CD8-positive, alpha-beta memory T cell (primary cell): ENCODE measurements at regions not wholly inside any gene's neighbourhood (a gene's known extent, or its start where the extent isn't known, plus 50 kb on each side); places are given as distances from the start of the nearest gene placed in this dataset.
"Not testable (repeated sequence)": the region's sequence is repeated elsewhere in the genome, so short reads cannot be mapped to it uniquely, and the experiment has no call there.

Experiments used
- CTCF ChIA-PET: fragments of 350-600 bp; sonication (Branson Sonifier 250); formaldehyde crosslinking; loops from one replicate; lab custom pipeline; 2021; ENCODE audit warnings: antibody characterized with exemption; lab: Charles Lee
- POLR2A ChIA-PET: fragments of 350-600 bp; sonication (Branson Sonifier 250); formaldehyde crosslinking; loops from one replicate; lab custom pipeline; 2021; ENCODE audit warnings: antibody characterized with exemption; lab: Charles Lee
- DNase-seq, 5 donors: peaks; one replicate each; pipeline versions ENCODE4 v3.0.0 to v3.0.0-alpha.2; 2020 to 2022; ENCODE audit warnings: mixed read lengths in 1 of 5
- H3K27ac ChIP-seq: one replicate; pipeline ENCODE4 v1.7.0; 2013; ENCODE audit warnings: low read depth, mild to moderate bottlenecking, low read length, moderate library complexity
- H3K27me3 ChIP-seq: 2 replicates; pipeline ENCODE4 v1.7.0; 2013; ENCODE audit warnings: low read length, mild to moderate bottlenecking; ENCODE audit not compliant: insufficient read depth, poor library complexity, severe bottlenecking
- H3K36me3 ChIP-seq: 2 replicates; pipeline ENCODE4 v1.7.0; 2013; ENCODE audit warnings: mild to moderate bottlenecking, low read length, moderate library complexity; ENCODE audit not compliant: insufficient read depth
- H3K4me1 ChIP-seq: 2 replicates; pipeline ENCODE4 v1.7.0; 2013; ENCODE audit warnings: mild to moderate bottlenecking, low read length, moderate library complexity; ENCODE audit not compliant: insufficient read depth
- H3K4me3 ChIP-seq: 2 replicates; pipeline ENCODE4 v1.7.0; 2013; ENCODE audit warnings: mild to moderate bottlenecking, low read length
- H3K9me3 ChIP-seq: 2 replicates; pipeline ENCODE4 v1.7.0; 2013; ENCODE audit warnings: mild to moderate bottlenecking, low read length
- H3K27ac Mint-ChIP-seq, 8 donors: one replicate each; pipeline ENCODE4 v1.8.0; 2020 to 2021; ENCODE audit warnings: mixed read lengths in 8 of 8, mild to moderate bottlenecking in 6 of 8, inconsistent platforms in 3 of 8, moderate library complexity in 3 of 8
- H3K27me3 Mint-ChIP-seq, 2 donors: one replicate each; pipeline ENCODE4 v1.8.0; 2020 to 2021; ENCODE audit warnings: mixed read lengths in 2 of 2, mild to moderate bottlenecking in 1 of 2, moderate library complexity in 1 of 2
- H3K36me3 Mint-ChIP-seq, 3 donors: one replicate each; pipeline ENCODE4 v1.8.0; 2020 to 2021; ENCODE audit warnings: mixed read lengths in 3 of 3, inconsistent platforms in 1 of 3, mild to moderate bottlenecking in 1 of 3
- H3K4me1 Mint-ChIP-seq, 3 donors: one replicate each; pipeline ENCODE4 v1.8.0; 2020 to 2021; ENCODE audit warnings: mixed read lengths in 3 of 3, inconsistent platforms in 1 of 3, mild to moderate bottlenecking in 1 of 3
- H3K4me3 Mint-ChIP-seq, 7 donors: one replicate each; pipeline ENCODE4 v1.8.0; 2020 to 2021; ENCODE audit warnings: mixed read lengths in 7 of 7, mild to moderate bottlenecking in 6 of 7, moderate library complexity in 4 of 7, inconsistent platforms in 2 of 7
- H3K9me3 Mint-ChIP-seq, 5 donors: one replicate each; pipeline ENCODE4 v1.8.0; 2020 to 2022; ENCODE audit warnings: mixed read lengths in 5 of 5, mild to moderate bottlenecking in 3 of 5, moderate library complexity in 2 of 5, inconsistent platforms in 1 of 5

DNA sequence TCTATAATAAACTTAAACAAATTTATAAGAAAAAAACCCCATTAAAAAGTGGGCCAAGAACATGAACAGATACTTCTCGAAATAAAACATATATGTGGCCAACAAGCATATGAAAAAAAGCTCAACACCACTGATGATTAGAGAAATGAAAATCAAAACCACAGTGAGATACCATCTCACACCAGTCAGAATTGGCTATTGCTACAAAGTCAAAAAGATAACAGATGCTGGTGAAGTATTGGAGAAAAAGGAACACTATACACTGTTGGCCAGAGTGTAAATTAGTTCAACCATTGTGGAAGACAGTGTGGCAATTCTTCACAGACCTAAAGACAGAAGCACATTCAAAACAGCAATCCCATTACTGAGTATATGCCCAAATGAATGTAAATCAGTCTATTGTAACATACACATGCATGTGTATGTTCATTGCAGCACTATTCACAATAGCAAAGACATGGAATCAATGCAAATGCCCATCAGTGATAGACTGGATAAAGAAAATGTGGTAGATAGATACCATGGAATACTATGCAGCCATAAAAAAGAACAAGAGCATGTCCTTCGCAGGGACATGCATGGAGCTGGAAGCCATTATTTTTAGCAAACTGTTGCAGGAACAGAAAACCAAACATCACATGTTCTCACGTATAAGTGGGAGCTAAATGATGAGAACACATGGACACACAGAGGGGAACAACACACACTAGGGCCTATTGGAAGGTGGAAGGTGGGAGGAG, 313.4 kb downstream of the GATA3 start:
- DNase-seq, H3K27ac ChIP-seq, H3K36me3 ChIP-seq, CTCF ChIA-PET, H3K9me3 Mint-ChIP-seq, H3K27me3 Mint-ChIP-seq, H3K36me3 Mint-ChIP-seq, H3K4me3 ChIP-seq, H3K9me3 ChIP-seq, POLR2A ChIA-PET, H3K4me3 Mint-ChIP-seq, H3K27me3 ChIP-seq: not testable (repeated sequence)
- peaks cover 21% of the 10 kb centered on the region for H3K4me1 ChIP-seq
- H3K4me1 Mint-ChIP-seq = peaks cover 42 to 61% (median 57%) of the 10 kb centered on the region in 3 donors
- peak overlapping the region in 7 of 8 donors; percentile 17 to 95 (median 52) for H3K27ac Mint-ChIP-seq

GRCh38 chr10:8369666-8370065, 315.2 kb downstream of the GATA3 start:
- H3K9me3 ChIP-seq = no peaks in the 10 kb centered on the region
- no peak overlapping the region for H3K27ac ChIP-seq
- POLR2A ChIA-PET = no interaction called here
- H3K4me3 ChIP-seq = no peak overlapping the region
- peaks cover 6% of the 10 kb centered on the region for H3K4me1 ChIP-seq
- H3K27me3 Mint-ChIP-seq = no peaks in the 10 kb centered on the region
- CTCF ChIA-PET = no interaction called here
- H3K9me3 Mint-ChIP-seq = no peaks in the 10 kb centered on the region
- peaks cover 0 to 7% (median 2%) of the 10 kb centered on the region in 3 donors for H3K36me3 Mint-ChIP-seq
- DNase-seq = no peak
- H3K4me3 Mint-ChIP-seq = no peak overlapping the region
- H3K27me3 ChIP-seq = no peaks in the 10 kb centered on the region
- peak overlapping the region in 3 of 8 donors; percentile 22 to 55 (median 27) for H3K27ac Mint-ChIP-seq
- no peaks in the 10 kb centered on the region for H3K36me3 ChIP-seq
- H3K4me1 Mint-ChIP-seq = peaks cover 27 to 43% (median 40%) of the 10 kb centered on the region in 3 donors

DNA sequence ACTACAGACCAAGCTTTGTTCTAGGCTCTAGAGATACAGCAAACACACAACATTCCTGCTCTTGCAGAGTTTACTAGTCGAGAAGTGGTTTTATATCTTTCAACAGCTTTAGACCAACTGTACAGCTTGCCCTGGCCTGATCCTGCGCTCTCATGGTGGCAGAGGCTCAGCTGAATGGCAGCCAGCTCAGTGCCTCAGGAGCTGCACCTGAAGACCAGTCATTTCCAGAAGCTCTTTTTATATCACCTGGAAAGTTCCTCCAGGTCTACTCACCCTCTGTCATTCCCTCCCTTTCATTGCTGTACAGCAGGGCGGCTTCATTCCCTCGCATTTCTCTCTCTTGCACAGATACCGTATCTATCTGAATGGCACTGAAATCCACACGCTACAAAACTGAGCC, 319.8 kb downstream of the GATA3 start:
- Mint-ChIP-seq H3K27ac (no peak overlapping the region), H3K36me3 (peaks cover 0 to 7% (median 0%) of the 10 kb centered on the region in 3 donors), H3K4me3 (no peak overlapping the region), H3K4me1 (peaks cover 4 to 7% (median 5%) of the 10 kb centered on the region in 3 donors), H3K27me3 (no peaks in the 10 kb centered on the region), H3K9me3 (no peaks in the 10 kb centered on the region)
- POLR2A ChIA-PET = no interaction called here
- H3K4me1 ChIP-seq = no peaks in the 10 kb centered on the region
- H3K9me3 ChIP-seq = no peaks in the 10 kb centered on the region
- CTCF ChIA-PET = interaction anchor here (0.9 kb wide), 1 partner anchor 95 kb away, joined by 3 read pairs; no protein-coding TSS in a partner anchor
- no peaks in the 10 kb centered on the region for H3K27me3 ChIP-seq
- no peaks in the 10 kb centered on the region for H3K36me3 ChIP-seq
- DNase-seq = no peak
- H3K4me3 ChIP-seq = no peak overlapping the region
- H3K27ac ChIP-seq = no peak overlapping the region

DNA sequence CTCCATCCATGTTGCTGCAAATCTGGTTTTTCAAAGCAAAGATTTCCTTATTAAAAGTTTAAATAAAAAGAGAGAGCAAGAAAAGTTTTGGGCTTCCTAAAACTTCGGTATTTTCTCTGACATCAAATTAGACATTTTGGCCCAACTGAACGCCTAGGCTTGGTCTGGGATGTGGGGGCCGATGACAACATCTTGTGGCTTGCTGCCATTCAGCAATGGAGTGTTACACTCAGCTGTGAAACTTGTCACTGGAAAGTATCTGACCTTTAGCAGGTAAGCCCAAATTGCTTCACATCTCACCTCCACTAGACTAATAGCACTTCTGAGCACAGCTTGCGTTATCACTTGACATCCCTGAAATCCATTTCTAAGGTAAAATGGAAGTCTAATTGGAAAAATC, 320.6 kb downstream of the GATA3 start:
- ChIA-PET CTCF (interaction anchor here (0.7 kb wide), 2 partner anchors 22 to 60 kb away, joined by 3 to 4 read pairs; no protein-coding TSS in a partner anchor), POLR2A (interaction anchor here (0.6 kb wide), 1 partner anchor 417 kb away, joined by 4 read pairs; no protein-coding TSS in a partner anchor)
- Mint-ChIP-seq H3K27ac (no peak overlapping the region), H3K4me1 (peaks cover 0 to 4% (median 0%) of the 10 kb centered on the region in 3 donors), H3K9me3 (no peaks in the 10 kb centered on the region), H3K27me3 (no peaks in the 10 kb centered on the region), H3K36me3 (peaks cover 0 to 7% (median 0%) of the 10 kb centered on the region in 3 donors), H3K4me3 (no peak overlapping the region)
- DNase-seq = no peak
- no peaks in the 10 kb centered on the region for H3K4me1 ChIP-seq
- H3K9me3 ChIP-seq = no peaks in the 10 kb centered on the region
- H3K36me3 ChIP-seq = no peaks in the 10 kb centered on the region
- H3K4me3 ChIP-seq = no peak overlapping the region
- H3K27me3 ChIP-seq = no peaks in the 10 kb centered on the region
- no peak overlapping the region for H3K27ac ChIP-seq

GRCh38 chr10:8378198-8378983, 323.9 kb downstream of the GATA3 start:
- no peaks in the 10 kb centered on the region for H3K27me3 ChIP-seq
- DNase-seq = no peak
- peaks cover 3 to 11% (median 8%) of the 10 kb centered on the region in 3 donors for H3K4me1 Mint-ChIP-seq
- H3K27me3 Mint-ChIP-seq = no peaks in the 10 kb centered on the region
- H3K36me3 ChIP-seq = no peaks in the 10 kb centered on the region
- POLR2A ChIA-PET = no interaction called here
- H3K27ac ChIP-seq = no peak overlapping the region
- H3K9me3 Mint-ChIP-seq = no peaks in the 10 kb centered on the region
- H3K4me3 Mint-ChIP-seq = no peak overlapping the region
- H3K27ac Mint-ChIP-seq = peak overlapping the region in 1 of 8 donors; percentile 32
- CTCF ChIA-PET = no interaction called here
- H3K4me1 ChIP-seq = no peaks in the 10 kb centered on the region
- no peak overlapping the region for H3K4me3 ChIP-seq
- H3K9me3 ChIP-seq = no peaks in the 10 kb centered on the region
- peaks cover 0 to 6% (median 0%) of the 10 kb centered on the region in 3 donors for H3K36me3 Mint-ChIP-seq

- Mint-ChIP-seq H3K4me3 (no peak overlapping the region), H3K27ac (peak overlapping the region in 2 of 8 donors; percentile 60 to 74), H3K4me1 (peaks cover 5 to 13% (median 11%) of the 10 kb centered on the region in 3 donors), H3K9me3 (no peaks in the 10 kb centered on the region), H3K27me3 (no peaks in the 10 kb centered on the region), H3K36me3 (peaks cover 0 to 6% (median 0%) of the 10 kb centered on the region in 3 donors)
- no peak for DNase-seq
- H3K4me1 ChIP-seq = no peaks in the 10 kb centered on the region
- CTCF ChIA-PET = interaction anchor here (0.5 to 1.3 kb wide), 4 partner anchors 12 to 353 kb away, joined by 3 to 4 read pairs (median 3); no protein-coding TSS in a partner anchor
- POLR2A ChIA-PET = no interaction called here
- no peak overlapping the region for H3K4me3 ChIP-seq
- no peaks in the 10 kb centered on the region for H3K27me3 ChIP-seq
- no peaks in the 10 kb centered on the region for H3K36me3 ChIP-seq
- H3K9me3 ChIP-seq = no peaks in the 10 kb centered on the region
- no peak overlapping the region for H3K27ac ChIP-seq
These were observed 325.7 kb downstream of the GATA3 start for GRCh38 chr10:8379906-8380832.

DNA sequence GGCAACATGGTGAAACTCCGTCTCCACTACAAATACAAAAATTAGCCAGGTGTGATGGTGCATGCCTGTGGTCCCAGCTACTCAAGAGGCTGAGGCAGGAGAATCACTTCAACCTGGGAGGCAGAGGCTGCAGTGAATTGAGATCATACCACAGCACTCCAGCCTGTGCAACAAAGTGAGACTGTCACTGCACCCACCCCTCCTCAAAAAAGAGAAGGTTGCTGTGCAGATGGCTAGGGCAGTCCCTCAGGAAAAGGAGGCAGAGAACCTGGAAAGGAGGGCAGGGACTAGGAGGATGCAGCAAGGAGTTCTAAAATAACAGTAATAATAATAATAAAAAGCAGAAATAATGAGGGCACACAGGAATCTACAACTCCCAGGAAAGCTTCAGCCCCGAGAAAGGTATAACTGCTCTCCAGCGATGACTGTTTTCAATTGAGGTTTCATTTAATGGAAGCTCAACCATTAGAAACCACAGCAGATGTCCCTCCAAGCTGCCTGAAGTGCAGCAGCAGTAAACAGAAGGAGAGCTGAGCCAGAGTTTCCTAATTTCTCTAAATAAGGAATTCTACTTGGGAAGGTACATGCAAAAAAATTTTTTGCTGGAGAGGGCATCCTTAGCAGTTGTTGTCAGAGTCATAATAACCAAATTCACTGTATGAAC, 326.5 kb downstream of the GATA3 start:
- H3K4me1 ChIP-seq = no peaks in the 10 kb centered on the region
- ChIA-PET CTCF (interaction anchor here (1.0 to 1.3 kb wide), 2 partner anchors 11 to 92 kb away, joined by 3 to 4 read pairs; no protein-coding TSS in a partner anchor), POLR2A (no interaction called here)
- DNase-seq = no peak
- H3K27ac Mint-ChIP-seq = no peak overlapping the region
- H3K27ac ChIP-seq = no peak overlapping the region
- H3K4me3 ChIP-seq = no peak overlapping the region
- H3K4me1 Mint-ChIP-seq = peaks cover 5 to 13% (median 11%) of the 10 kb centered on the region in 3 donors
- no peaks in the 10 kb centered on the region for H3K9me3 ChIP-seq
- no peaks in the 10 kb centered on the region for H3K27me3 ChIP-seq
- no peaks in the 10 kb centered on the region for H3K9me3 Mint-ChIP-seq
- H3K27me3 Mint-ChIP-seq = no peaks in the 10 kb centered on the region
- peaks cover 0 to 9% (median 0%) of the 10 kb centered on the region in 3 donors for H3K36me3 Mint-ChIP-seq
- H3K36me3 ChIP-seq = no peaks in the 10 kb centered on the region
- no peak overlapping the region for H3K4me3 Mint-ChIP-seq
